OCI-LY1 (cell line): ENCODE measurements at regions not wholly inside any gene's neighbourhood (a gene's known extent, or its start where the extent isn't known, plus 50 kb on each side); places are given as distances from the start of the nearest gene placed in this dataset.

Source experiments
- H2AFZ ChIP-seq: fragments of 200-600 bp; sonication (generic), shearing (Covaris generic); 2 replicates; pipeline ENCODE4 v1.6.0; 2014; ENCODE audit warnings: antibody characterized with exemption, mild to moderate bottlenecking, low read length
- H3F3A ChIP-seq: fragments of 200-600 bp; sonication (generic), shearing (Covaris generic); 2 replicates; pipeline ENCODE4 v1.6.0; 2014; ENCODE audit warnings: mild to moderate bottlenecking, antibody characterized with exemption, low read length, moderate library complexity; ENCODE audit not compliant: insufficient read depth
- H3K27ac ChIP-seq: fragments of 200-600 bp; sonication (generic); 2 replicates; pipeline ENCODE4 v1.5.1; 2014; ENCODE audit warnings: low read length, mixed run types, mild to moderate bottlenecking, low read depth; ENCODE audit not compliant: poor library complexity, severe bottlenecking
- H3K27me3 ChIP-seq: fragments of 200-600 bp; sonication (generic); 2 replicates; pipeline ENCODE4 v1.6.0; 2014; ENCODE audit warnings: antibody characterized with exemption, mild to moderate bottlenecking, low read length, moderate library complexity; ENCODE audit not compliant: insufficient read depth
- H3K36me3 ChIP-seq: fragments of 200-600 bp; sonication (generic); 2 replicates; pipeline ENCODE4 v1.6.1; 2014; ENCODE audit warnings: mild to moderate bottlenecking, antibody characterized with exemption, low read length, moderate library complexity, mixed read lengths; ENCODE audit not compliant: insufficient read depth
- H3K4me1 ChIP-seq: fragments of 200-600 bp; sonication (generic); 2 replicates; pipeline ENCODE4 v1.5.1; 2014; ENCODE audit warnings: mild to moderate bottlenecking, low read length, moderate library complexity; ENCODE audit not compliant: insufficient read depth, severe bottlenecking
- H3K4me2 ChIP-seq: fragments of 200-600 bp; sonication (generic), shearing (Covaris generic); 2 replicates; pipeline ENCODE4 v1.6.1; 2014; ENCODE audit warnings: low read length
- H3K4me3 ChIP-seq: fragments of 200-600 bp; sonication (generic); 2 replicates; pipeline ENCODE4 v1.5.1; 2014; ENCODE audit warnings: low read length, low read depth, mild to moderate bottlenecking, mixed read lengths; ENCODE audit not compliant: poor library complexity, severe bottlenecking
- H3K79me2 ChIP-seq: fragments of 200-600 bp; shearing (Covaris generic); 2 replicates; pipeline ENCODE4 v1.6.1; 2016; ENCODE audit warnings: mixed run types, low read length, mixed read lengths; ENCODE audit not compliant: insufficient read depth
- H3K9ac ChIP-seq: fragments of 200-600 bp; sonication (generic), shearing (Covaris generic); 2 replicates; pipeline ENCODE4 v1.6.1; 2014; ENCODE audit warnings: mild to moderate bottlenecking, low read length, mixed read lengths
- H3K9me2 ChIP-seq: fragments of 200-600 bp; sonication (generic), shearing (Covaris generic); 2 replicates; pipeline ENCODE4 v1.6.1; 2014; ENCODE audit warnings: low read depth, mild to moderate bottlenecking, low read length, mixed read lengths
- H3K9me3 ChIP-seq: fragments of 200-600 bp; shearing (Covaris generic); 2 replicates; pipeline ENCODE4 v1.6.1; 2014; ENCODE audit warnings: low read length, mixed read lengths
- H4K20me1 ChIP-seq: fragments of 200-600 bp; sonication (generic), shearing (Covaris generic); 2 replicates; pipeline ENCODE4 v1.6.0; 2016; ENCODE audit warnings: mild to moderate bottlenecking, low read length; ENCODE audit not compliant: insufficient read depth
- EZH2 ChIP-seq: fragments of 200-600 bp; sonication (generic), shearing (Covaris generic); IDR thresholded peaks from 2 replicates; pipeline ENCODE4 v1.8.0; 2017; ENCODE audit warnings: borderline replicate concordance, mixed run types, mild to moderate bottlenecking, antibody characterized with exemption, low read length, moderate library complexity, mixed read lengths
- TF ChIP-seq, protein P1 (sequence below): fragments of 200-600 bp; sonication (generic), shearing (Covaris generic); IDR thresholded peaks from 2 replicates; pipeline ENCODE4 v1.5.1; 2017; ENCODE audit warnings: mild to moderate bottlenecking, antibody characterized with exemption, low read length, moderate library complexity, mixed read lengths

DNA sequence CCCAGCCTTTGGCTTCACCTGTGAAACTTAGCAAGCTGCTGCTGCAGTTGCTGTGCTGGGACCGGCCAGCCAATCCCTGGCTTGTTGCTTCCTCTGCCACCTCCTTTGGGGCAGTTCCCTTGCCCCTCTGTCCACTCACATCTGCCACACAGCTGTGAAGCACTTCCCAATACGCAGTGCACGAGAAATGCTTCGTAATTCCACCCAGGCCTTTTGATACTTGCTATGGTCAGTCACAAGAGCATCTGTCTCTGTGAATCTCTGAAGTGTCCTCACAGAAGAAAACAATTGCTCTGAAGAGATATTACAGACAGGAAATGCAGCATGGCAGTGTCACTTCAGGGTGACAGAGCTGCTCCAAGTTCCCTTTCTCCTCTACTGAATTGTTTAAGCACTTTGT, 208.5 kb downstream of the PTEN start:
- Histone ChIP-seq H3F3A (no peaks in the 10 kb centered on the region), H3K27ac (no peak overlapping the region), H4K20me1 (no peaks in the 10 kb centered on the region), H3K4me2 (no peak overlapping the region), H3K27me3 (no peaks in the 10 kb centered on the region), H2AFZ (no peak overlapping the region), H3K4me3 (no peak overlapping the region), H3K4me1 (no peaks in the 10 kb centered on the region), H3K79me2 (no peaks in the 10 kb centered on the region), H3K9ac (no peak overlapping the region), H3K36me3 (no peaks in the 10 kb centered on the region), H3K9me3 (no peaks in the 10 kb centered on the region), H3K9me2 (no peaks in the 10 kb centered on the region)
- no peak for TF ChIP-seq EZH2
- TF ChIP-seq, protein P1, sequence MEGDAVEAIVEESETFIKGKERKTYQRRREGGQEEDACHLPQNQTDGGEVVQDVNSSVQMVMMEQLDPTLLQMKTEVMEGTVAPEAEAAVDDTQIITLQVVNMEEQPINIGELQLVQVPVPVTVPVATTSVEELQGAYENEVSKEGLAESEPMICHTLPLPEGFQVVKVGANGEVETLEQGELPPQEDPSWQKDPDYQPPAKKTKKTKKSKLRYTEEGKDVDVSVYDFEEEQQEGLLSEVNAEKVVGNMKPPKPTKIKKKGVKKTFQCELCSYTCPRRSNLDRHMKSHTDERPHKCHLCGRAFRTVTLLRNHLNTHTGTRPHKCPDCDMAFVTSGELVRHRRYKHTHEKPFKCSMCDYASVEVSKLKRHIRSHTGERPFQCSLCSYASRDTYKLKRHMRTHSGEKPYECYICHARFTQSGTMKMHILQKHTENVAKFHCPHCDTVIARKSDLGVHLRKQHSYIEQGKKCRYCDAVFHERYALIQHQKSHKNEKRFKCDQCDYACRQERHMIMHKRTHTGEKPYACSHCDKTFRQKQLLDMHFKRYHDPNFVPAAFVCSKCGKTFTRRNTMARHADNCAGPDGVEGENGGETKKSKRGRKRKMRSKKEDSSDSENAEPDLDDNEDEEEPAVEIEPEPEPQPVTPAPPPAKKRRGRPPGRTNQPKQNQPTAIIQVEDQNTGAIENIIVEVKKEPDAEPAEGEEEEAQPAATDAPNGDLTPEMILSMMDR: no peak

DNA sequence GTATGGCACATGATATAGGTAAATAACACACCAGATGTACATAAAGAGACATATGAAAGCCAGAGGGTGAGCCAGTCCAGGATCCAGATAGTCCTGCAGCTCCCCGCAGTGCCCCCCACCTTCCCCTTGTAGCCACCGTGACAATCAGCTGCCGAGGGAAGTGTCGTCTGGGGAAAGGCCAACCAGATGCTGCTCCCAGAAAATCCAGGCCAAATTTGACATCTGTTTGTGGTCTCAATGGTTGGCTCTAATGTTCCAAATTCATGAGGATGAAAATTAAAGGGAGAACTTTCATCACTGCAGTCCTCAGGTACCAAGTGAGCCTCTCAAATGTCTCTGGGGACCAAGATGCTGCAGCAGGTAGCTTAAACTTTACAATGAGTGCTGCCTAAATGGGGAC, 210.3 kb downstream of the PTEN start:
- no peak overlapping the region for H3K4me3 ChIP-seq
- TF ChIP-seq EZH2: no peak
- TF ChIP-seq, protein P1: no peak
- H3K79me2 ChIP-seq: no peaks in the 10 kb centered on the region
- H3K4me2 ChIP-seq: no peak overlapping the region
- H2AFZ ChIP-seq: no peak overlapping the region
- H3K9me3 ChIP-seq: no peaks in the 10 kb centered on the region
- no peaks in the 10 kb centered on the region for H4K20me1 ChIP-seq
- no peaks in the 10 kb centered on the region for H3K9me2 ChIP-seq
- no peaks in the 10 kb centered on the region for H3K4me1 ChIP-seq
- no peak overlapping the region for H3K27ac ChIP-seq
- H3F3A ChIP-seq: no peaks in the 10 kb centered on the region
- no peak overlapping the region for H3K9ac ChIP-seq
- no peaks in the 10 kb centered on the region for H3K36me3 ChIP-seq
- H3K27me3 ChIP-seq: no peaks in the 10 kb centered on the region

DNA sequence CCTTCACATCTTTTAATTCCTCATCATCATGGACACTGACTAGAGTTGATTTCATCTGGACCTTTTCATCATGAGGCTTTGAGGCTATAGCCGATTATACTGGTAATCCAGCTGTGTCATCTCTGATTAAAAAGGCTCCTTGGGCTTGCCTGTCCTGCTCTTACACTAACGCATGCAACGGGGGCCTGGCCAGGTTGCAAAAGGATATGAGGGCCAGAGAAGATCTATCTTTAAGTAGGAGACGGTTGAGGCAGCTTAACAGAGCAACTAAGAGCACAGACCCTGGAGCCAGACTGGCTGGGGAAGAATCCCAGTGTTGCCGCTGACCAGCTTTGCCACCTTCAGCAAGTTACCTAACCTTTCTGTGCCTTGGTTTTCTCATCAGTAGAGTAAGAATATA, 211.5 kb downstream of the PTEN start:
- Histone ChIP-seq H3K4me1 (no peaks in the 10 kb centered on the region), H3K79me2 (no peaks in the 10 kb centered on the region), H3K27me3 (no peaks in the 10 kb centered on the region), H4K20me1 (no peaks in the 10 kb centered on the region), H3K4me3 (no peak overlapping the region), H2AFZ (no peak overlapping the region), H3K9ac (no peak overlapping the region), H3K4me2 (no peak overlapping the region), H3K27ac (no peak overlapping the region), H3K9me3 (no peaks in the 10 kb centered on the region), H3K36me3 (no peaks in the 10 kb centered on the region), H3K9me2 (no peaks in the 10 kb centered on the region), H3F3A (no peaks in the 10 kb centered on the region)
- TF ChIP-seq, protein P1: no peak
- TF ChIP-seq EZH2: no peak
